B cell (primary cell): ENCODE measurements at regions not wholly inside any gene's neighbourhood (a gene's known extent, or its start where the extent isn't known, plus 50 kb on each side); places are given as distances from the start of the nearest gene placed in this dataset.

Experiments used
- CTCF ChIP-seq: fragments of 200-600 bp; IDR thresholded peaks from one replicate; pipeline ENCODE4 v1.8.0; 2022; ENCODE audit warnings: antibody characterized with exemption, mild to moderate bottlenecking
- EZH2 ChIP-seq: IDR thresholded peaks from 2 replicates; pipeline ENCODE4 v1.6.1; 2012; ENCODE audit warnings: borderline replicate concordance, low read depth, mild to moderate bottlenecking, moderate library complexity, low read length; ENCODE audit not compliant: insufficient read depth, poor library complexity, severe bottlenecking

GRCh38 chr7:18216270-18216669, 188.6 kb upstream of the PRPS1L1 start:
- no peak for TF ChIP-seq CTCF
- TF ChIP-seq EZH2: no peak
